DND-41 (cell line): ENCODE measurements at regions not wholly inside any gene's neighbourhood (a gene's known extent, or its start where the extent isn't known, plus 50 kb on each side); places are given as distances from the start of the nearest gene placed in this dataset.

Experiments used
- ATAC-seq: fragments of 200-7000 bp; cut with Tn5 transposase; 3 replicates; pipeline ENCODE4 v1.9.1; 2021; ENCODE audit warnings: low read depth; ENCODE audit not compliant: insufficient read depth
- DNase-seq: peaks from one replicate; pipeline ENCODE4 v3.0.0-alpha.2; 2020
- H2AFZ ChIP-seq: 2 replicates; pipeline ENCODE4 v1.6.0; 2012; ENCODE audit warnings: low read depth, low read length
- H3K27ac ChIP-seq: 2 replicates; pipeline ENCODE4 v1.5.1; 2012; ENCODE audit warnings: low read length, inconsistent platforms
- H3K27me3 ChIP-seq: fragments of 200-600 bp; sonication (generic); 2 replicates; pipeline ENCODE4 v1.6.0; 2012; ENCODE audit warnings: low read length, mild to moderate bottlenecking, inconsistent platforms; ENCODE audit not compliant: insufficient read depth, poor library complexity
- H3K36me3 ChIP-seq: 2 replicates; pipeline ENCODE4 v1.5.1; 2012; ENCODE audit warnings: low read length, inconsistent platforms; ENCODE audit not compliant: insufficient read depth
- H3K4me1 ChIP-seq: 2 replicates; pipeline ENCODE4 v1.5.1; 2012; ENCODE audit warnings: mild to moderate bottlenecking, low read length; ENCODE audit not compliant: insufficient read depth
- H3K4me2 ChIP-seq: 2 replicates; pipeline ENCODE4 v1.6.0; 2012; ENCODE audit warnings: mild to moderate bottlenecking, moderate library complexity, low read length, inconsistent platforms; ENCODE audit not compliant: insufficient read depth
- H3K4me3 ChIP-seq, 2 experiments: fragments of 200-600 bp in 1 of 2; shearing (Covaris generic) in 1 of 2; 2 replicates each; pipeline ENCODE4 v1.5.1; 2012 to 2016; ENCODE audit warnings: inconsistent platforms in 2 of 2, low read length in 2 of 2, mild to moderate bottlenecking in 2 of 2, low read depth in 1 of 2, moderate library complexity in 1 of 2
- H3K79me2 ChIP-seq: 2 replicates; pipeline ENCODE4 v1.6.0; 2012; ENCODE audit warnings: low read length, inconsistent platforms; ENCODE audit not compliant: insufficient read depth
- H3K9ac ChIP-seq: 2 replicates; pipeline ENCODE4 v1.6.0; 2012; ENCODE audit warnings: low read depth, mild to moderate bottlenecking, inconsistent platforms, low read length, moderate library complexity
- H3K9me3 ChIP-seq: 2 replicates; pipeline ENCODE4 v1.5.1; 2012; ENCODE audit warnings: low read length, moderate library complexity, mild to moderate bottlenecking, inconsistent platforms; ENCODE audit not compliant: insufficient read depth, severe bottlenecking
- H4K20me1 ChIP-seq: 2 replicates; pipeline ENCODE4 v1.6.0; 2012; ENCODE audit warnings: low read length; ENCODE audit not compliant: insufficient read depth
- CTCF ChIP-seq: IDR thresholded peaks from 2 replicates; pipeline ENCODE4 v1.5.1; 2012; ENCODE audit warnings: borderline replicate concordance, low read length, moderate library complexity, mild to moderate bottlenecking; ENCODE audit not compliant: poor library complexity, severe bottlenecking; ENCODE audit errors: extremely low read depth
- EZH2 ChIP-seq: IDR thresholded peaks from 3 replicates; pipeline ENCODE4 v1.6.1; 2012; ENCODE audit warnings: borderline replicate concordance, low read depth, mild to moderate bottlenecking, moderate library complexity, low read length, inconsistent platforms; ENCODE audit not compliant: severe bottlenecking

GRCh38 chr13:111575719-111576118, 255.3 kb downstream of the TEX29 start:
- Histone ChIP-seq H3K4me3 (no peak overlapping the region), H4K20me1 (no peaks in the 10 kb centered on the region), H3K36me3 (no peaks in the 10 kb centered on the region), H2AFZ (no peak overlapping the region), H3K4me2 (no peak overlapping the region), H3K4me1 (no peaks in the 10 kb centered on the region), H3K79me2 (no peaks in the 10 kb centered on the region), H3K9me3 (peaks cover 24% of the 10 kb centered on the region), H3K9ac (no peak overlapping the region), H3K27me3 (no peaks in the 10 kb centered on the region), H3K27ac (no peak overlapping the region)
- TF ChIP-seq CTCF (no peak), EZH2 (no peak)
- DNase-seq: no peak
- no peak for ATAC-seq

GRCh38 chr13:111577208-111577828, 256.9 kb downstream of the TEX29 start:
- Histone ChIP-seq H3K4me3 (no peak overlapping the region), H3K9me3 (peaks cover 24% of the 10 kb centered on the region), H3K4me2 (no peak overlapping the region), H2AFZ (no peak overlapping the region), H3K27me3 (no peaks in the 10 kb centered on the region), H3K4me1 (no peaks in the 10 kb centered on the region), H3K9ac (no peak overlapping the region), H3K79me2 (no peaks in the 10 kb centered on the region), H4K20me1 (no peaks in the 10 kb centered on the region), H3K36me3 (no peaks in the 10 kb centered on the region), H3K27ac (no peak overlapping the region)
- TF ChIP-seq CTCF: no peak
- no peak for TF ChIP-seq EZH2
- no peak for DNase-seq
- ATAC-seq: no peak

- DNase-seq (no peak), ATAC-seq (no peak)
- Histone ChIP-seq H3K27ac (no peak overlapping the region), H3K4me2 (no peak overlapping the region), H3K4me3 (no peak overlapping the region), H3K9me3 (peaks cover 24% of the 10 kb centered on the region), H2AFZ (no peak overlapping the region), H4K20me1 (no peaks in the 10 kb centered on the region), H3K36me3 (no peaks in the 10 kb centered on the region), H3K4me1 (no peaks in the 10 kb centered on the region), H3K27me3 (peaks cover 5% of the 10 kb centered on the region), H3K9ac (no peak overlapping the region), H3K79me2 (no peaks in the 10 kb centered on the region)
- no peak for TF ChIP-seq CTCF
- no peak for TF ChIP-seq EZH2
Observed at GRCh38 chr13:111577956-111578605, 257.6 kb downstream of the TEX29 start.
